ENCODE measurements at regions not wholly inside any gene's neighbourhood (a gene's known extent, or its start where the extent isn't known, plus 50 kb on each side); places are given as distances from the start of the nearest gene placed in this dataset.
A peak's percentile ranks its signal among the peaks of the same experiment; 100 is the strongest.

DNA sequence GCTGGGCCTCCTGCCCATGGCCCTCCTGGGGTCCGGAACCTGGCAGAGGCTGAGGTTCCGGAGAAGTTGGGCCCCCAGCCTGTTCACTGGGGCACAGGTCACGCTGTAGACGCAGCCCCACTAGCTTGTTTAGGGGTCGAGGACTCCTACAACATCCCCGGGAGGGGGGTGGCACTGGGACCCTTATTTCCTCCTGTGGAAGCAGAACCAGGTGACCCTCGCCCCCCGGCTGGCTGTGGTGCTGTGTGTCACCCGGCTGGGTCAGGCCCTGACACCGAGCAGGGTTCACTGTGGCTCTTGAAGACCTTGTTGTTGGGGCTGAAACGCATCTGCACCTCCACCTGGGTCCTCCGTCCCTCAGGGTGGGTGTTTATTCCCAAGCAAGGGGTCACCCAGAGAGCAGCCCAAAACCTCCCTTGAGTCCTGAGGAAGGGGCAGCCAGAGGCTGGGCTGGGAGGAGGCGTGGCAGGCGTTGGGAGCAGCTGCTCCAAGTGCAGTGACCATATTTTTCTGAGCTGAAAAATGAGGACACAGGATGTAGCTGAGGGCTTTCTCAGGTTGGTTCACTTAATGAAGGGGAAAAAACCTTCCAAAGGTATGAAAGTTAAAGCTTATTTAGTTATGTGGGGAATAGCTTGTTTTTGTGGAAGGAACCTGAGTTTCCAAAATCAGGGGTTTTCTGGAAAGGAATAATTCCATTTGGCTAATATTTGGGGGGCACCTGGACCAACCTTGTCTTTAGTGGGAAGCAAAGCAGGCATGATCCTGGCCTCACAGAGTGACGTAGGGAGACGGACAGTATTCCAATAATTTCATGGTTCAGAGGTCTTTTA lies 164.7 kb upstream of the IER5L start:
- H2AK9ac ChIP-seq (replicated peaks; ENCODE audit: low read depth, low read length, poor library complexity): no peak overlapping the region
- peaks cover 14% of the 10 kb centered on the region for H3K4me1 ChIP-seq (ENCODE audit: control insufficient read depth, insufficient read depth, low read length)
- peaks cover 0 to 11% of the 10 kb centered on the region in 2 experiments; a peak in 2 of 4 replicates for H3K79me1 ChIP-seq (ENCODE audit: low read depth in 1 of 2, low read length in 2 of 2)
- H4K8ac ChIP-seq (ENCODE audit: low read depth in 2 of 2, low read length in 2 of 2): no peak overlapping the region
- DNase-seq (no peak), ATAC-seq (ENCODE audit: low read depth) (no peak)
- H2AK5ac ChIP-seq (ENCODE audit: low read depth, low read length): peak overlapping the region; percentile 47; the same call in 1 of the 2 replicates
- H3K18ac ChIP-seq (ENCODE audit: low read depth, low read length): no peak overlapping the region
- no peak overlapping the region for H2BK15ac ChIP-seq (ENCODE audit: low read depth, low read length)
- no peaks in the 10 kb centered on the region for H3K9me3 ChIP-seq (ENCODE audit: control insufficient read depth, insufficient read depth, low read length)
- H2BK5ac ChIP-seq (ENCODE audit: low read depth, low read length, poor library complexity, severe bottlenecking): no peak overlapping the region
- TF ChIP-seq, protein P1, sequence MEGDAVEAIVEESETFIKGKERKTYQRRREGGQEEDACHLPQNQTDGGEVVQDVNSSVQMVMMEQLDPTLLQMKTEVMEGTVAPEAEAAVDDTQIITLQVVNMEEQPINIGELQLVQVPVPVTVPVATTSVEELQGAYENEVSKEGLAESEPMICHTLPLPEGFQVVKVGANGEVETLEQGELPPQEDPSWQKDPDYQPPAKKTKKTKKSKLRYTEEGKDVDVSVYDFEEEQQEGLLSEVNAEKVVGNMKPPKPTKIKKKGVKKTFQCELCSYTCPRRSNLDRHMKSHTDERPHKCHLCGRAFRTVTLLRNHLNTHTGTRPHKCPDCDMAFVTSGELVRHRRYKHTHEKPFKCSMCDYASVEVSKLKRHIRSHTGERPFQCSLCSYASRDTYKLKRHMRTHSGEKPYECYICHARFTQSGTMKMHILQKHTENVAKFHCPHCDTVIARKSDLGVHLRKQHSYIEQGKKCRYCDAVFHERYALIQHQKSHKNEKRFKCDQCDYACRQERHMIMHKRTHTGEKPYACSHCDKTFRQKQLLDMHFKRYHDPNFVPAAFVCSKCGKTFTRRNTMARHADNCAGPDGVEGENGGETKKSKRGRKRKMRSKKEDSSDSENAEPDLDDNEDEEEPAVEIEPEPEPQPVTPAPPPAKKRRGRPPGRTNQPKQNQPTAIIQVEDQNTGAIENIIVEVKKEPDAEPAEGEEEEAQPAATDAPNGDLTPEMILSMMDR (conservative IDR thresholded peaks at IDR 0.05; ENCODE audit: low read depth, low read length): no peak
- TF ChIP-seq POLR2A (IDR thresholded peaks at IDR 0.05; ENCODE audit: low read depth, low read length): no peak
- no peak for TF ChIP-seq NFE2L2 (IDR thresholded peaks at IDR 0.05; ENCODE audit: low read depth, low read length)
- no peak for TF ChIP-seq CHD1 (IDR thresholded peaks at IDR 0.05; ENCODE audit: low read depth, low read length)
- TF ChIP-seq FOS (IDR thresholded peaks at IDR 0.05; ENCODE audit: low read depth, low read length): no peak
- no peak for TF ChIP-seq RCOR1 (IDR thresholded peaks at IDR 0.05; ENCODE audit: insufficient replicate concordance, low read length)
- TF ChIP-seq RFX5 (IDR thresholded peaks at IDR 0.05; ENCODE audit: low read depth, low read length): no peak
- no peak for TF ChIP-seq RAD21 (IDR thresholded peaks at IDR 0.05; ENCODE audit: low read length)
- no peak for TF ChIP-seq MAZ (IDR thresholded peaks at IDR 0.05; ENCODE audit: borderline replicate concordance, low read depth, low read length)
- no peak for TF ChIP-seq CEBPB (IDR thresholded peaks at IDR 0.05; ENCODE audit: low read depth, low read length)
- intact Hi-C loops (cut with micrococcal nuclease) (no loop called here), in situ Hi-C loops (cut with MboI; ENCODE audit: low sequenced_read_pairs) (no loop called here), dilution Hi-C loops (cut with HindIII; ENCODE audit: low sequenced_read_pairs, unreplicated experiment) (no loop called here)
- no TSS peak for BruUV-seq (replicated peaks)
- ChIA-PET POLR2A (ENCODE audit: unreplicated experiment) (no interaction called here), CTCF (no interaction called here)
- H3K23ac ChIP-seq (ENCODE audit: low read depth, low read length): no peak overlapping the region
- no peak overlapping the region for H3K4me3 ChIP-seq (ENCODE audit: insufficient read depth, low read depth, low read length)
- peaks cover 19% of the 10 kb centered on the region for H3K9me1 ChIP-seq (ENCODE audit: insufficient read depth, low read length)
- no peak overlapping the region for H2AFZ ChIP-seq (replicated peaks; ENCODE audit: low read length, poor library complexity)
- no peak overlapping the region for H4K91ac ChIP-seq (ENCODE audit: insufficient read depth, low read depth, low read length)
- H3K4me2 ChIP-seq (ENCODE audit: low read depth, low read length): no peak overlapping the region
- no peak overlapping the region for H3K14ac ChIP-seq (replicated peaks; ENCODE audit: low read depth, low read length)
- no peak overlapping the region for H3K56ac ChIP-seq (ENCODE audit: extremely low read depth, insufficient read depth, low read length)
- H2BK120ac ChIP-seq (ENCODE audit: low read depth, low read length): 0 out of 2 replicates have a peak overlapping the region, but pooled peaks have one; percentile 33
- H3K27me3 ChIP-seq (ENCODE audit: control insufficient read depth, insufficient read depth, low read length): no peaks in the 10 kb centered on the region
- H3K9ac ChIP-seq (ENCODE audit: low read depth, low read length): no peak overlapping the region
- H4K20me1 ChIP-seq (ENCODE audit: insufficient read depth, low read length): no peaks in the 10 kb centered on the region
- WGBS, 2 experiments (ENCODE audit: extremely low coverage in 2 of 2, insufficient read length in 1 of 2): 78% methylated on average over 9 of the region's 16 CpGs; no CpG with 5 or more reads in 1 of the 2 experiments
- no peak overlapping the region for H4K5ac ChIP-seq (ENCODE audit: low read depth, low read length)
- H2BK20ac ChIP-seq (ENCODE audit: low read depth, low read length): no peak overlapping the region
- no peak overlapping the region for H3K27ac ChIP-seq (ENCODE audit: insufficient read depth, low read length)
- H3K36me3 ChIP-seq (ENCODE audit: control insufficient read depth, insufficient read depth, low read length): no peaks in the 10 kb centered on the region
- H3K4ac ChIP-seq (ENCODE audit: low read depth, low read length): no peak overlapping the region
